Kidney capillary endothelial cell (primary cell): ENCODE measurements at regions not wholly inside any gene's neighbourhood (a gene's known extent, or its start where the extent isn't known, plus 50 kb on each side); places are given as distances from the start of the nearest gene placed in this dataset.

Experiments
- DNase-seq: peaks from one replicate; pipeline ENCODE4 v3.0.0-alpha.2; 2018; ENCODE audit warnings: low spot score

- no peak for DNase-seq
Observed at GRCh38 chr3:116767726-116768125, 58.1 kb downstream of the TUSC7 start.

DNA sequence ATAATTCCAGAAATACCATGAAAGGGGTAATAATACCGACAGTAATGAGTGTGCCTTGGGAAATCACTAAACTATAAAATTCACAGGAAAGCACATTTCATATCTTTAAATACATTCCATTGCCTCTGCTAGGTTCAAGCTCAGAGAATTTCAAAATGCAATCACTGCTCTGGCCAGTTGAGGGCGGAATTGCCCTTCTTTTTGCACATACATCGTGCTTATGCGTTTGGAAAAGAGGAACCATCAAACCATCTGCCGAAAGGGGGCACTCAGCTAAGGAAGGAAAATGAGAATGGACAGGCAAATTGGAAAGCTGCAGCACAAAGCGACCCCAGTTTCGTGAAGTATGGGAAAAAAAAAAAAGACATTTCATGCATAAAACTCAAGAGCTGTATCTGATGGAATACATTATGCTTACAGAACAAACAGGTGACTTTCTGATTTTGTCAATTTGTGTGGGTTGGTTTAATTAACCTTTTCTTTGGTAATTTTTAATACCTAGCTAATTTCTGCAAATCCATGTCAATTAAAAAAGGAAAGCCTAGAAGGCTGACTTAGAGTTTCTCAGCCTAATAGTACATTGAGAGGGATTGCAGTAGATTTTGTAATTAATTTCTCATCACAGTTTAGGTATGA is 61.4 kb downstream of the TUSC7 start:
- DNase-seq = peak; percentile 64

DNA sequence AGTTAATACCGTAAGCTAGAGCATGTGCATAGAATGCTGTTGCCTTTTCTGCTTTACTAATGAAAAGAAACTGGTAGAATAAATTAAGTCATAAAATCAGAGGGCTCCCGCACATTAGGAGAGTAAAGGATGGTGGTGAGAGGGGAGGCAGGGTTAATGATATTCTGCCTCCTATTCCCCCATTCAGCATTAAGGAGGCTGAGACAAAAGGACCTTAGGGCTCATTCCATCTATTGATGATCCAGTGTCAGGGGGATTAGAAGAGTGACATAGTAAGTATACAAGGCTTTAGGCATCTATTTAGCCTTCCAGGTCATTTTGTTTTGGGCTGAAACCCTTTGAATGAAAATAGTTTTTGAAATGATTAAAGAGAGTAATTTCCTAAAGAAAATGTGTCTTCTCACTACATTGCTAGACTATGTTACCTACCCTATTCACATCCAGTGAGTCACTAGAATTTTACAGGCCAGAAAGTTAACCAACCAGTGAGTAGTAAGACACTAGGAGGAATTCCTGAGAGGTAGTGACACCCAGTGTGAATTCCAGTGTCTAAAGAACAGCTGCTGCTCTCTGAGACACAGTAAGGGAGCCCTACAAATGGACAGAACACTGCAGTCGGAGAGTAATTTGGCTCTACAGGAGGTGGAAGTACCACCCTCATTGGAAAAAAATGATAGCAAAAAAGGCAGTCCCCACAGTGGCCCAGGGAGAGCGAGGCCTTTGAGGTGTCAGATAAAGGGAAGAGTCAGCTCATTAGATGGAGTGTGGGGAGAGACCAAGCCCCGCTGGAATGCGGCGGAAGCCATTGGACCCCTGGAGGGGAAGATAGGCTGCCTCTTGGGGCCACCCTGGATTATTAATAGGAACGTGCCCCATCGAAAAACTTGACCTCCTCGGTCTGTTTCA is 67.6 kb downstream of the TUSC7 start:
- no peak for DNase-seq

- DNase-seq = no peak
Observed at GRCh38 chr3:116785226-116785625, 75.6 kb downstream of the TUSC7 start.

DNA sequence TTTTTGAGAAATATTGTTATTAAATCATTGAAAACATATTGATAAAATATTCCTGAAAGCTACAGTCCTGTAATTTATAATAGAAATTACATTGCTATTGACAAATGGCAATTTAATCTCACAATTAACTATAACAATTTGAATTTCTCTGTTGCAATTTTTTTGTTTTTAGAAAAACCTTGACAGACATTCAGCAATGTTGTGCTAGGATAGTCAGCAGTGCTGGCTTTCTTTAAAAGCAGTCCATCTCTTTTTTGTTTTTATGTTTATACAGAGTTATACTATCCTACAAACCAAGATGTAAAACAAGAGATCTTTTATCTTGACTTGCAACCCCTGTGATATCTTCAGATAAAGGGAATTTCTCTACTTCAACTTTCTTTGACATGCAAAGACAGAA is 93.1 kb downstream of the TUSC7 start:
- no peak for DNase-seq

DNA sequence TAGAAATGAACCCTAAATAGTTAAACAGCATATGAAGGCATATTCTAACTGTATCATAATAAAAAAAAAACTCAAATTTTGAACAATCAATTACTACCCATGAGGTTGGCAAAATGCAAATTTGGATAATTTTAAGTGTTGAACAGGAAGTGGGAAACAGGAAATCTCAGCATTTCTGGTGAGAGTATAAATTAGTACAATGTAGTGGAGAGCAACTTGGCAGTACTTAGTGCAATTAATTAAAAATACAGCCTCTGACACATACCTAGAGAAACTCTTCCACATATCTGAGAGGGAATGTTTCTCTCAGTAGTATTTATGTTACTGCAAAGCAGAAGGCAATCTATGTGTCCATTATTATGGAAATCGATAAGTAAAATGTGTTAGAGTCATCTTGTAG is 96.8 kb downstream of the TUSC7 start:
- DNase-seq = no peak

DNA sequence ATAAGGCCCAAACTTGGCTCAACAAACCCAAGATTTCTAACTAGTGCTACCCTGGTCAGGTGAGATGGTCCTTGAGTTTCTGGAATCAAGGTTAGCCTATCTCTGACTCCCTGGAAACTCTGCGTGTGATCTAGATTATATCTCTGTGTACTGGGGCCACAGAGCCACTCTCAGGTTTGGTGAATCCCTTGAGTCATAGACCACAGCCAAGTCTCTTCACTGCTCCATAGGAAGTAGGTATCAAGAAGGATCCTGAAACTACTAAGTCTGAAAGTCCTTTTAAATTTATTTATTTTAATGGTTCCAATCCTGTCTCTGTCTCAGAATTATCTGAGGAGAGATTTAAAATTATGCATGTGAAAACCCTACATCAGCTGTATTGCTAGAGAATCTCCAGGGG is 99.1 kb downstream of the TUSC7 start:
- DNase-seq = no peak

GRCh38 chr3:116809208-116809607 is 99.6 kb downstream of the TUSC7 start:
- DNase-seq = no peak

GRCh38 chr3:116811754-116812153 is 102.2 kb downstream of the TUSC7 start:
- no peak for DNase-seq

- no peak for DNase-seq
Observed at GRCh38 chr3:116812949-116813348, 103.4 kb downstream of the TUSC7 start.

GRCh38 chr3:116815321-116815720 is 105.7 kb downstream of the TUSC7 start:
- DNase-seq = no peak

GRCh38 chr3:116815831-116816588 is 106.4 kb downstream of the TUSC7 start:
- DNase-seq = no peak

GRCh38 chr3:116821371-116821770 is 111.8 kb downstream of the TUSC7 start:
- DNase-seq = no peak

DNA sequence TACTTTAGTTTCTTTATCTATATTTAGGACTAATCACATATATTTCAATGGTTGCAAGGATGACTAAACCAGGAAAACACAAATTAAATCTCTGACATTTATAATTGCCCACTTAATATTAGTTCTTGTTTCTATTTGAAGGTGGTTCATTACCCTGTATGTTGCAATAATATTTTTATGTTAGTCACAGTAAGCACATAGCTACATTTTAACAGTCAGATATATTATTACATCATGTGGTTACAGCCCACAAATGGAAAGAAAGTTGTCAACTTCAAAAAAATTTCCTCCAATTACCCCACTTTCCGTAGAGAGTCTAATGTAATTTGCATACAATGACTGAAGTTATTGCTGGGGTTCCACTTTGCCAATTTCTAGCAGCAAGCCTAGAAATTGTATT is 114.6 kb downstream of the TUSC7 start:
- DNase-seq = no peak

- no peak for DNase-seq
Observed at GRCh38 chr3:116833202-116833601, 123.6 kb downstream of the TUSC7 start.

DNA sequence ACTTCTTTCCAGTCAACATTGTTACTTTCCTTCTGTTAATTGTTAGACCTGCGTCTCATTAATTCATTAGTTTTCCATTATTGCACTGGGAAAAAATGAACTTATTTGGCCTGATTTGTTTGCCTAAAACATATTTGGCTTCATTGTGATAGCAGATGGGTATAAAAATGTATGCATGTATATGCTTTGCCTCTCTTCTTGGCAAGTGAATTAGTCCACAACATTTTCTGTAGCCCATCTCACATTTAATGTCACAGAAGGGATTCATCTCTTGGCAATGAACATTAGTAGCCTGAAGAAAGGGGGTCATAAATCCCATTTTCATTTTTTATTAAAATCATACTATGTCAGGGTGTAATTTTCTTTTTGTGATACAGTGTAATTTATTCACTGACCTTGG is 125.2 kb downstream of the TUSC7 start:
- no peak for DNase-seq

DNA sequence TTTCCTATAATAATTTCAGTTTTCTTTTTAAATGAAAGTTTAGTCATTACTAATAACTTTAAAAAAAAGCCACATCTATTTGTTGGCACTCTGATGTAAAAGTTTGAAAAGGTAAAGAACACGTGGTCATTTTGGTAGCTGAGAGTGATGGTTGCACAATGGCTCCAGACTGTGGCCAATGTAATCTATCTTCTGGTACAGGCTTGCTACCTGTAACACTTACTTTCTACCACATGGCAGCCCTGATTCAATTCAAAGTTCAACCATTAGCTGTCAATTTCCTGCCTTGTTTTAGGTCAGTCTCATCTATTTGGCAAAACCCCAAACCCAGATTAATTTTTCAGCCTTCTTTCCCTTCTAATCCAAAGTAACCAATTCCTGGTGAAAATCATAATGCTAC is 126.1 kb downstream of the TUSC7 start:
- DNase-seq = peak; percentile 1

- peak; percentile 32 for DNase-seq
Observed at GRCh38 chr3:116836286-116836685, 126.7 kb downstream of the TUSC7 start.

- DNase-seq = no peak
Observed at GRCh38 chr3:116837483-116837882, 127.9 kb downstream of the TUSC7 start.

GRCh38 chr3:116841003-116841735 is 131.6 kb downstream of the TUSC7 start:
- no peak for DNase-seq

DNA sequence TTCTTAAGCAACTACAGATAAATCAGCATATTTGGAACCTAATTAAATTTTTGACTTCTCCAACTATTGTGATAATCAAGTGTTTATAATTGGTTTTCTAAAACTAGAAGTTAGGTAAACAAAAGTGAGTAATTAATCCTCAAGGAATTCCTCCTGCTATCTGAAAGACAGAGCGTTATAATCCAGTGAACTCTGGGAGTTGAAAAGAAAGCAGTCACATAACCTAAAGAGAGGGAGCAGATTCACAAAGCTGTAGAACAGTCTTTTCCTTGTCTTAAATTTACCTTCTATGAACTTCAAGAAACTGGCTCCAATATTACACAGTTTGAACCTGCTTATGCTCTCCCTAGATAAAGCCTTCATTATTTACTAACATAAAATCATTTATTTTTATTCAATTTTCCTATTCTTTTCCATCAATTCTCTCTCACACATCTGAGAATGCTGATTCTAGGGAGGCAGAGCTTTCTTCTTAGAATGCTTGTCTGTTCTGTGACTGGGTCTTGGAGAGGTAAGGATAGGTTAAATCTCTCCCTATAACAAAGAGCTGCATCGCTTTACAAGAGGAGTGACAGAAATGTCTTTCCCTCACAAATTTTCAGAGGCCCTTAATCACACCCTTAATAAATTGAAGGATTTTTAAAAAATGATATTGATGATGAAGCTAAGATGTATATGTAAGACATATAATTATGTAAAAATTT is 132.8 kb downstream of the TUSC7 start:
- DNase-seq = no peak
